DOHH2 (cell line): ENCODE measurements at regions not wholly inside any gene's neighbourhood (a gene's known extent, or its start where the extent isn't known, plus 50 kb on each side); places are given as distances from the start of the nearest gene placed in this dataset.

ENCODE experiments used
- H3F3A ChIP-seq: fragments of 200-600 bp; sonication (generic), shearing (Covaris generic); 2 replicates; pipeline ENCODE4 v1.6.0; 2016; ENCODE audit warnings: antibody characterized with exemption, mild to moderate bottlenecking; ENCODE audit not compliant: control insufficient read depth, insufficient read depth
- H3K27ac ChIP-seq: fragments of 200-600 bp; sonication (generic); 2 replicates; pipeline ENCODE4 v1.5.1; 2014; ENCODE audit warnings: low read depth, mild to moderate bottlenecking, low read length, moderate library complexity
- H3K27me3 ChIP-seq: fragments of 200-600 bp; sonication (generic); 2 replicates; pipeline ENCODE4 v1.6.1; 2014; ENCODE audit warnings: mild to moderate bottlenecking, low read length, mixed read lengths; ENCODE audit not compliant: control insufficient read depth
- H3K36me3 ChIP-seq: fragments of 200-600 bp; sonication (generic); 2 replicates; pipeline ENCODE4 v1.6.1; 2014; ENCODE audit warnings: mild to moderate bottlenecking, low read length, moderate library complexity, mixed read lengths; ENCODE audit not compliant: control insufficient read depth
- H3K4me1 ChIP-seq: fragments of 200-600 bp; sonication (generic); 2 replicates; pipeline ENCODE4 v1.6.1; 2014; ENCODE audit warnings: mild to moderate bottlenecking, low read length, mixed read lengths; ENCODE audit not compliant: control insufficient read depth
- H3K4me2 ChIP-seq: fragments of 200-600 bp; sonication (generic); 2 replicates; pipeline ENCODE4 v1.6.0; 2014; ENCODE audit warnings: mild to moderate bottlenecking, low read length, moderate library complexity
- H3K4me3 ChIP-seq: fragments of 200-600 bp; sonication (generic); 2 replicates; pipeline ENCODE4 v1.5.1; 2014; ENCODE audit warnings: mild to moderate bottlenecking, low read length, mixed read lengths
- H3K79me2 ChIP-seq: fragments of 200-600 bp; sonication (generic); 2 replicates; pipeline ENCODE4 v1.6.1; 2014; ENCODE audit warnings: mild to moderate bottlenecking, low read length, mixed read lengths; ENCODE audit not compliant: control insufficient read depth
- H3K9me2 ChIP-seq: fragments of 200-600 bp; sonication (generic); replicated peaks from 2 replicates; pipeline ENCODE4 v1.6.1; 2014; ENCODE audit warnings: mild to moderate bottlenecking, low read length, mixed read lengths; ENCODE audit not compliant: control insufficient read depth
- H3K9me3 ChIP-seq: fragments of 200-600 bp; sonication (generic); 2 replicates; pipeline ENCODE4 v1.6.1; 2014; ENCODE audit warnings: antibody characterized with exemption, low read length, mixed read lengths; ENCODE audit not compliant: control insufficient read depth, insufficient read depth
- H4K20me1 ChIP-seq: fragments of 200-600 bp; sonication (generic); 2 replicates; pipeline ENCODE4 v1.6.0; 2014; ENCODE audit warnings: low read depth, mild to moderate bottlenecking, antibody characterized with exemption, low read length, moderate library complexity; ENCODE audit not compliant: control insufficient read depth, insufficient read depth
- EZH2phosphoT487 ChIP-seq: fragments of 200-600 bp; sonication (generic); IDR thresholded peaks from 2 replicates; pipeline ENCODE4 v1.6.1; 2017; ENCODE audit warnings: borderline replicate concordance, mild to moderate bottlenecking, antibody characterized with exemption, low read length, moderate library complexity, mixed read lengths
- TF ChIP-seq, protein P1 (sequence below): fragments of 200-600 bp; sonication (generic); IDR thresholded peaks from one replicate; pipeline ENCODE4 v1.5.1; 2014; ENCODE audit warnings: antibody characterized with exemption, mild to moderate bottlenecking, low read depth, low read length; ENCODE audit not compliant: poor library complexity, severe bottlenecking

DNA sequence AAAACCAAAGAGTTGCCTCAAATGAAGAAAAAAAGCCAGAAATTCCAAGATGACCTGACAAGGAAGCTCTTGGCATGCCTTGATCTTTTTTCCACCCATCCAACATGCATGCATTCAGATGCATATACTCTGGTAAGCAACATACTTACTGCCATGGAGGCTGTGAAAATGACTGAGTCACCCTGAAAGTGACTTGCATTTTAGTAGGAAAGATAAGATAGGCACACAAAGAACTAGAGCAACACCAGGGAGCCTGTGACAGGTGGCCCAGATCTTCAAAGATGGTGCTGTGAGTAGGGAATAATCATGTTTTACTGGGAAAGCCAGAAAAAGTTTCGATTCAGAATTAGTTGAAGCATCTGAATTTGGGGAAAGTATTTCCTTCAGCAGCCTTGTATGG lies 185.1 kb upstream of the SLCO3A1 start:
- H3K4me1 ChIP-seq: no peaks in the 10 kb centered on the region
- no peaks in the 10 kb centered on the region for H4K20me1 ChIP-seq
- H3K36me3 ChIP-seq: no peaks in the 10 kb centered on the region
- H3K4me2 ChIP-seq: no peak overlapping the region
- H3K27me3 ChIP-seq: no peaks in the 10 kb centered on the region
- TF ChIP-seq EZH2phosphoT487: no peak
- TF ChIP-seq, protein P1, sequence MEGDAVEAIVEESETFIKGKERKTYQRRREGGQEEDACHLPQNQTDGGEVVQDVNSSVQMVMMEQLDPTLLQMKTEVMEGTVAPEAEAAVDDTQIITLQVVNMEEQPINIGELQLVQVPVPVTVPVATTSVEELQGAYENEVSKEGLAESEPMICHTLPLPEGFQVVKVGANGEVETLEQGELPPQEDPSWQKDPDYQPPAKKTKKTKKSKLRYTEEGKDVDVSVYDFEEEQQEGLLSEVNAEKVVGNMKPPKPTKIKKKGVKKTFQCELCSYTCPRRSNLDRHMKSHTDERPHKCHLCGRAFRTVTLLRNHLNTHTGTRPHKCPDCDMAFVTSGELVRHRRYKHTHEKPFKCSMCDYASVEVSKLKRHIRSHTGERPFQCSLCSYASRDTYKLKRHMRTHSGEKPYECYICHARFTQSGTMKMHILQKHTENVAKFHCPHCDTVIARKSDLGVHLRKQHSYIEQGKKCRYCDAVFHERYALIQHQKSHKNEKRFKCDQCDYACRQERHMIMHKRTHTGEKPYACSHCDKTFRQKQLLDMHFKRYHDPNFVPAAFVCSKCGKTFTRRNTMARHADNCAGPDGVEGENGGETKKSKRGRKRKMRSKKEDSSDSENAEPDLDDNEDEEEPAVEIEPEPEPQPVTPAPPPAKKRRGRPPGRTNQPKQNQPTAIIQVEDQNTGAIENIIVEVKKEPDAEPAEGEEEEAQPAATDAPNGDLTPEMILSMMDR: no peak
- H3K4me3 ChIP-seq: no peak overlapping the region
- H3F3A ChIP-seq: no peaks in the 10 kb centered on the region
- H3K79me2 ChIP-seq: no peaks in the 10 kb centered on the region
- H3K9me3 ChIP-seq: no peaks in the 10 kb centered on the region
- no peaks in the 10 kb centered on the region for H3K9me2 ChIP-seq
- no peak overlapping the region for H3K27ac ChIP-seq

DNA sequence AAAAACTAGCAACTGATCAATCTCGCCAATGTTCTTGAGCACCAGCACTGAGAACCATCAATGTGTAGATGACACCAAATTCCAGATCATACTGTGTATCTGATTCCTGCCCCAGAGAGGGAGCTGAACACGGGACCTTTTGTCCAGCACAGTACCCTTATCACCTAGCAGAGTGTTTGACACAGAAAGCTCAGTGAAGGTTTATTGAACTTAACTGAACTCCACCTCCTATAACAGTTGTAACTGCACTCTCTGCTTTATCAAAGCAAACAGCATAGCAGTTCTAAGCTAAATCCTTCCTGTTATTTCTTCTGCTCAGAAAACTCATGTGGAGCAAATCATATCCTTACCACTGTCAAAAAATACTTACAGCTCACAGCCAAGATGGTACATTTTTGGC lies 183.4 kb upstream of the SLCO3A1 start:
- no peak overlapping the region for H3K27ac ChIP-seq
- H3K9me3 ChIP-seq: no peaks in the 10 kb centered on the region
- H3K27me3 ChIP-seq: no peaks in the 10 kb centered on the region
- H4K20me1 ChIP-seq: no peaks in the 10 kb centered on the region
- no peak overlapping the region for H3K4me3 ChIP-seq
- no peak overlapping the region for H3K4me2 ChIP-seq
- no peaks in the 10 kb centered on the region for H3K9me2 ChIP-seq
- H3K36me3 ChIP-seq: no peaks in the 10 kb centered on the region
- TF ChIP-seq EZH2phosphoT487: no peak
- TF ChIP-seq, protein P1: no peak
- H3F3A ChIP-seq: no peaks in the 10 kb centered on the region
- H3K4me1 ChIP-seq: no peaks in the 10 kb centered on the region
- no peaks in the 10 kb centered on the region for H3K79me2 ChIP-seq

DNA sequence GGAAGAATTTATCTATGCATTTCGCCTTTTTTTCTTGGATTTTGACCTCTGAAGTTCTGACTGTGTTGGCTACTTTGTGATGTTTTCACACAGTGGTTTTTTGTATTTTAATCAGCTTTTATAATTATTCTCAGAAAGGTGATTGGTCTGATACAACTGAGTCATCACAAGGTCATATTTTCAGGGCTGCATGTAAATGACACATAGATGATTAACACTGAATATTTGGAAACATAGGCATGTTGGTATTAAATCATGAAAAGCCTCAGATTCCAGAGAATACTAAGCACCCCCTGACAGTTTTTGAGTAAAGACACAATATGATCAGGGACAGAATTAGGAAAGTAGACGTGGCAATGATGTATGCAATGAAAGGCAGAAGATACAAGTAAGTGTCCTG lies 175.5 kb upstream of the SLCO3A1 start:
- no peaks in the 10 kb centered on the region; the same call in 1 of the 2 replicates for H3K27me3 ChIP-seq
- H3K4me2 ChIP-seq: no peak overlapping the region
- H3K27ac ChIP-seq: no peak overlapping the region
- no peaks in the 10 kb centered on the region for H3K79me2 ChIP-seq
- H3K9me2 ChIP-seq: no peaks in the 10 kb centered on the region
- H3K4me1 ChIP-seq: no peaks in the 10 kb centered on the region
- H4K20me1 ChIP-seq: no peaks in the 10 kb centered on the region
- no peak overlapping the region for H3K4me3 ChIP-seq
- no peaks in the 10 kb centered on the region for H3F3A ChIP-seq
- no peaks in the 10 kb centered on the region for H3K9me3 ChIP-seq
- TF ChIP-seq EZH2phosphoT487: no peak
- no peaks in the 10 kb centered on the region for H3K36me3 ChIP-seq

DNA sequence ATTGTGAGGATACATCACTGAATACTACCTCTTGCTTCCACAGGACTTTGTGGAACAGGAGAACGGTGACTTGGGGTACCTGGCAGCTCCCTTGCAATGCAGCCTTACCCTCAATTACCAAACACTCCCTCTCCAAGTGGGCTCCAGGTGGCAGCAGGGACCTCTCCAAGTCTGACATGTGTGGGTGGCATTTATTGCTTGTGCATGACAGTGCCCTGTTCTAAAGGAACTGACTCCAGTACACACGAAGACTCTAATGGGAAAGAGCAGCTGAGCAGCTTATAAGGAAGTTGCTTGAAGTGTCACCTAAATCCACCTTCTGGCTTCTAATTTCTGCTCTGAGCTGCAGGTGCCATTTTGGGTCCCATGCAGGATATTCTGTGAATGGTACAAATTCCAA lies 174.1 kb upstream of the SLCO3A1 start:
- Histone ChIP-seq H3F3A (no peaks in the 10 kb centered on the region), H3K27ac (no peak overlapping the region), H3K79me2 (no peaks in the 10 kb centered on the region), H3K4me3 (no peak overlapping the region), H3K4me2 (no peak overlapping the region), H3K36me3 (no peaks in the 10 kb centered on the region), H3K9me3 (no peaks in the 10 kb centered on the region), H3K27me3 (no peaks in the 10 kb centered on the region; the same call in 1 of the 2 replicates), H3K9me2 (no peaks in the 10 kb centered on the region), H4K20me1 (no peaks in the 10 kb centered on the region), H3K4me1 (no peaks in the 10 kb centered on the region)
- TF ChIP-seq EZH2phosphoT487: no peak
- TF ChIP-seq, protein P1: no peak
